SK-N-SH (cell line): ENCODE measurements at regions not wholly inside any gene's neighbourhood (a gene's known extent, or its start where the extent isn't known, plus 50 kb on each side); places are given as distances from the start of the nearest gene placed in this dataset.

Experiments used
- FOXM1 ChIP-seq: IDR thresholded peaks from 2 replicates; pipeline ENCODE4 v1.4.0; 2012; ENCODE audit warnings: low read depth, mild to moderate bottlenecking
- NRF1 ChIP-seq: IDR thresholded peaks from 2 replicates; pipeline ENCODE4 v1.6.1; 2012; ENCODE audit warnings: low read depth, mild to moderate bottlenecking, low read length
- SIN3A ChIP-seq: IDR thresholded peaks from 2 replicates; pipeline ENCODE4 v1.6.1; 2012; ENCODE audit warnings: low read depth, mild to moderate bottlenecking, low read length, moderate library complexity, borderline replicate concordance

DNA sequence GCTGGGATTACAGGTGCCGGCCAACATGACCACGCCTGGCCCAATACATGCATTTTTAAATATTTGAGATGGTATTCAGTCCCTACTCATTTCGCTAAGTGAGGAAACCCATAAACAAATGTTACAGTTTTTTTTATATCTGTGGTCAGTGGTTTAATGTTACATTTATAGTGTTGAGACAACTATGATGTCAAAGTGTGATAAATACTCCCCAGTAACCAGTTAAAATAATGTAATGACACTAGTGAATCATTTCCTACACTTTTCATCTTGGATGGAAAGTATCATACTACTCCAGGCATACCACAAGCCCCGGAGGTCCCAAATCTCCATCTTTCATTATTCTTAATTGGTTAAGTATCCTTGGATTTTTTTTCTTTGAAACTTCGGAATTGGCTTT is 87.5 kb upstream of the KIF26B start:
- TF ChIP-seq SIN3A (no peak), FOXM1 (no peak), NRF1 (no peak)
